Right lobe of liver (tissue), 4 donors: ENCODE measurements at regions not wholly inside any gene's neighbourhood (a gene's known extent, or its start where the extent isn't known, plus 50 kb on each side); places are given as distances from the start of the nearest gene placed in this dataset.

ENCODE experiments used
- POLR2A ChIP-seq: fragments of 450-650 bp; IDR thresholded peaks from one replicate; pipeline ENCODE4 v1.6.1; 2017; ENCODE audit warnings: antibody characterized with exemption, mild to moderate bottlenecking
- TF ChIP-seq, protein P1 (sequence below), 4 donors: fragments of 200-600 bp in 3 of 4; fragments of 450-650 bp in 1 of 4; IDR thresholded peaks; one replicate each; pipeline versions ENCODE4 v1.5.1 to v1.8.0; 2016 to 2022; ENCODE audit warnings: antibody characterized with exemption in 4 of 4, mild to moderate bottlenecking in 2 of 4
- donor health status: DM: no; HTN: no; CAD: no.
- donor health status: DM: no; HTN: no; CAD: no.
- donor health status: DM: no; HTN: yes; CAD: no.

DNA sequence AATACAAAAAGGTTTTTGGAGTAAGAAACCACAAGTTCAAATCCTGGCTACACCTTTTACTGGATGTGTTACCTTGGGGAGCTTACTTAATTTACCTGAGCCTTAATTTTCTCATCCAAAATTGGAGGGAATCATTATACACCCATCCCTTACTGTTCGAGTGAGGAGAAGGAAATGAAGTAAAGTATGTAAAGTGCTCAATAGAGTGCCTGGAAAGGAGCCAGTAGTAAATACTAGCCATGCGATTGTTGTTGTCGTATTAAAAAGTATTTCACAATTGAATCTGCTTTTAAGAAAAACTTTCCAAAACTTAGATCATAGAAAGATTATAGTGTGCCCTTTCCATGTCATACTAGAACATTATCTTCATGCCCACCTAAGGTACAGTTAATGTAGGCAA lies 124.5 kb downstream of the ATXN3L start:
- TF ChIP-seq, protein P1, sequence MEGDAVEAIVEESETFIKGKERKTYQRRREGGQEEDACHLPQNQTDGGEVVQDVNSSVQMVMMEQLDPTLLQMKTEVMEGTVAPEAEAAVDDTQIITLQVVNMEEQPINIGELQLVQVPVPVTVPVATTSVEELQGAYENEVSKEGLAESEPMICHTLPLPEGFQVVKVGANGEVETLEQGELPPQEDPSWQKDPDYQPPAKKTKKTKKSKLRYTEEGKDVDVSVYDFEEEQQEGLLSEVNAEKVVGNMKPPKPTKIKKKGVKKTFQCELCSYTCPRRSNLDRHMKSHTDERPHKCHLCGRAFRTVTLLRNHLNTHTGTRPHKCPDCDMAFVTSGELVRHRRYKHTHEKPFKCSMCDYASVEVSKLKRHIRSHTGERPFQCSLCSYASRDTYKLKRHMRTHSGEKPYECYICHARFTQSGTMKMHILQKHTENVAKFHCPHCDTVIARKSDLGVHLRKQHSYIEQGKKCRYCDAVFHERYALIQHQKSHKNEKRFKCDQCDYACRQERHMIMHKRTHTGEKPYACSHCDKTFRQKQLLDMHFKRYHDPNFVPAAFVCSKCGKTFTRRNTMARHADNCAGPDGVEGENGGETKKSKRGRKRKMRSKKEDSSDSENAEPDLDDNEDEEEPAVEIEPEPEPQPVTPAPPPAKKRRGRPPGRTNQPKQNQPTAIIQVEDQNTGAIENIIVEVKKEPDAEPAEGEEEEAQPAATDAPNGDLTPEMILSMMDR (IDR thresholded peaks at IDR 0.05): no peak
- TF ChIP-seq POLR2A: no peak
